SKM-1 (cell line): ENCODE measurements at regions not wholly inside any gene's neighbourhood (a gene's known extent, or its start where the extent isn't known, plus 50 kb on each side); places are given as distances from the start of the nearest gene placed in this dataset.
"Not testable (repeated sequence)": the region's sequence is repeated elsewhere in the genome, so short reads cannot be mapped to it uniquely, and the experiment has no call there.

ENCODE experiments used
- DNase-seq: peaks from one replicate; lab custom pipeline; 2025; ENCODE audit not compliant: unreplicated experiment; lab: John Stamatoyannopoulos, UW

DNA sequence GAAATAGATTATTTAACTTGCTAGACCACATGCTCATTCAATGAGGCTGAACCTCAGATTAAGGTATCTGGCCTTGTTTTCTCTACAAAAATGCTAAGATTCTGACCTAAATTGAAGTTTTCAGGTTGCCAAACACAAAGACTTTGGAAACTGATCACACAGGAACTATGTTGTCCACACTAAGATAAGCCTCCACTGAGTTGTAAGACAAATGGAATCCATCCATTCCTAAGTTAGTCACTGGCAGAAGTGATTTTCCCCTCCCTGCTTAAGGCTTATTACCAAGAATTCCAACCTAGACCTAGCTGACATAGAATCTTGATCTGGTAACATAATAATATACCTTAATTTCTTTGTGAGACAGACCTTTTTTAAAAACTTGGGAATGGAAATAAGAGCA is 608.1 kb downstream of the TENT5A start:
- DNase-seq, result no peak

DNA sequence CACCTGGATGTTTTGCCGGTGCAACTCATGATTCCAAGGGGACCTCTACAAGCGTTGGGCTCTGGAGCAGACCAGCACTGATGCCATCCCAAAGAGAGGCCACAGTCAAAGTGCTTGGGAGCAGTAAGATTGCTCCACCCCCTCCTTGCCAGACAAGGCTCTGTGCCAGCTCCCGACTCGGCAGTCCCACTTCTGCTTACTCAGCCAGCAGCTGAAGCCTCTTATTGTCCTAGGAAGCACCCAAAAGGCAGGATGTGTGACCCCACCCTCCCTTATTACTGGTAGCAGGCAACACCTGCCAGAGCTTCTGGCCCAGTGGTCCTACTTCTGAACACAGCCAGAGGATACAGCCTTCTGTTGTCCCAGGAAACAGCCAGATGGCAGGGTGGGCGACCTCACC is 614.2 kb downstream of the TENT5A start:
- DNase-seq, result no peak

DNA sequence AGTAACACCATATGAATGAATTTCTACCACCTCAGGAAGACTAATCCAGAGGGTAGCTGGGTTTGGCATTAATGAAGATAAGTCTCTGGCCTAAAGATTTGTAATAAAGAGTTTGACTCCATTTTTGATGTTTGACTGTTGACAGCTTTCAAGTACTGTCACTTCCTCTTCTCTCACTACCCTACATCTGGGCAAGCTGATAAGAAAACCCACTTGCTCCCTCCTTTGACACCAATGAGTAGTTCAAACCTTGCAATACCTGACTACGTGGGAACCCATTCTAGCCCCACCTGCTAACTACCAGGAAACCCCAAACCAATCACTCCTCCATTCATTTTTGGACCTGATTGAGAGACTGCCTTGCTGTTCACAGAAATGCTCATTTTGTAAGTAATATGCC is 621.5 kb downstream of the TENT5A start:
- DNase-seq, result no peak

DNA sequence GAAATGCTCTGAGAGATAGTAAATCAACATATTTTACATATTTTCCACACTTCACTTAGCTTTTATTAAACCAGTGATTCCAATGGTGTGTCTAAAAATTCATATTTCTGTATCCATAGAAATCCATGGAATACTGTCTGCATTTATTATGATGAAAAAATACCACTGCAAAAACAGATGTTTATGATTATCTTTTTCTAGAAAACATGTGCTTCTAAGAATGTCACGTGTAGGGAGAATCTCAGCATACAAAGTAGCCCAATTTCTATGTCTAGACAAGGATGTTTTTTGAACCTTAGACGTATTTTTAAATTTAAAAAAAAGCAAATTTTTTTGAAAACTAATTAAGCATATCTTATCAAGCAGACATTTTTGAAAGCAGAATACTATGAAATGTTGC is 622.4 kb downstream of the TENT5A start:
- no peak for DNase-seq

DNA sequence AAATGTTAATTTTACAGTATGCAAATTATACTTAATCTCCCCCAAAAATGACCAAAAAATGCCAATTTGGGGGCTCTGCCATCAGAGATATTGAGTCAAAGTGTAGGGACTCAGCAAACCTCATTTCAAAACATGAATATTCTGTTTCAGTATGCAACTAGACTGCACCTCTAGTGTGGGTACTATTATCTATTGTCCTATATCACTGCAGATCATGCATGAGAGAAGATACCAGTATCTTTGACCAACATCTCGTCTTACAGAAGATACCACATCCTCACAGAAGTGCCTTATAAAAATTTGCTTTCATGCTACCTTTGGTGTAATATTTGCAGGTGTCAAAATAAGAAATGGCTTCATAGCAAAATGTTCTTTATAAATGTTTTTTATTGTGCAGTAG is 623.8 kb downstream of the TENT5A start:
- no peak for DNase-seq

DNA sequence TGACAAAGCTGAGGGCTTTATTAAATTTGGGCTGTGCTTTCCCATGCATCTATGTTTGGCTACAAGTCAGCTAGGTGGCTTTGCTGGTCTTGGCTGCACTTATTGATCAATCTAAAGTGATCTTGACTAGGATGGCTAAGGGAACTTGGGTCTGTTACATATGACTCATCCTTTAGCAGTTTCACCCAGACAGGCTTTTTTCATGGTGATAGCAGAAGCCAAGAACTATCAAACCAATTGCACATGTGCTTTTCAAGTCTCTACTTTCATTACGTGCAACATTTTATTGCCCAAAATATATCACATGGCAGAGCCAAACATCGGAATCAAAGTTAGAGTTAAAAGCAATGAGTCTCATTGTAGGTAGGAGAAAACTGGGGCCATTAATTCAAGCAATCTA is 626.3 kb downstream of the TENT5A start:
- DNase-seq, result no peak

DNA sequence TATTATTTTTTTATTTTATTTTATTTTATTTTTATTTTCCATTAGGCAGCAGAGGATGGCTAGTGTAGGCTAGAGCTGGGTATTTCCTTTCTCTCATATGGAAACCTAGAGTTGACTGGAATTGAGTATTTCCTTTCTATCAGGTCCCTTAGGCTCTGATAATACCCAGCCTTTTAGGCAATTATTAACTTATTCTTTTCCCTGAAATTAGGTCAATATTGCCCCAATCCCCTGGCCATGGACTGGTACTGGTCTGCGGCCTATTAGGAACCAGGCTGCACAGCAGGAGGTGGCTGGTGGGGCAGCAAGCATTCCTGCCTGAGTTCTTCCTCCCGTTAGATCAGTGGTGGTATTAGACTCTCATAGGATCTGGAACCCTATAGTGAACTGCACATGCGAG is 632.2 kb downstream of the TENT5A start:
- no peak for DNase-seq

DNA sequence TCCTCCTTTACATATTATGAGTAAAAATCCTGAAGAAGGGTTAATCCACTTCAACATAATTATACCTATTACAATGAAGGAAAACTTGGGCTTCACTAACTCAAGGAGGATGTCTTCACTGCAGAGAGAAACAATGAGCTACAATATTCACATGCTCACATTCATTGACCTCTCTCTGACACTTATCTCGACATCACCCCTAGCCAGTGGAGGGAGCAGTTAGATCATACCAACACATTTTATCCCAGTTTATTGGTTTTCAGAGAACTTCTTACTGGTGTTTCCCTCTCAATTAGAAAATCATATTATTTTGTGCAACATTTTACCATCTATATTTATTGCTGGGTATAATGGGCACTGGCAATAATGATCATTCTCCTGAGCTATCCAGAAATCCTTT is 646.5 kb downstream of the TENT5A start:
- DNase-seq, result no peak

DNA sequence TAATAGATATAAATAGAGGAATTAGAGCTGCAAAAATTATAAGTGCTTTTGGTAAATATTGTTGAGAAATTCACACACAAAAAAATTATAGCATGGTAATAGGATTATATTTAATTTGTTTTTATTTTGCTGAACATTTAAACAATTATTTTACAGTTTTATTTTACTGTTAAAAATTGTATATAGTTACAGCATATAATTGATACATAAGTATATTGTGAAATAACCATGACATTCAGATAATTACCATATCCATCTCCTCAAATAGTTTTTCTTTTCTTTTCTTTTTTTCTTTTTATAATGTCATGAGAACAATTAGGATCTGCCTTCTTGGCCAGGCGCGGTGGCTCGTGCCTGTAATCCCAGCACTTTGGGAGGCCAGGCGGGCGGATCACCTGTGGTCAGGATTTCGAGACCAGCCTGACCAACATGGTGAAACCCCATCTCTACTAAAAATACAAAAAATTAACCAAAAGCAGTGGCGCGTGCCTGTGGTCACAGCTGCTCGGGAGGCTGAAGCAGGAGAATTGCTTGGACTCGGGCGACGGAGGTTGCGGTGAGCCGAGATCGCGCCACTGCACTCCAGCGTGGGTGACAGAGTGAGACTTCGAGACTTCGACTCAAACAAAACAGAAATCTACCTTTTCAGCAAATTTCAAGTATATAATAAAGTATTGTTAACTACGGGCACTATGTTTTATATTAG is 654.2 kb downstream of the TENT5A start:
- no peak for DNase-seq

DNA sequence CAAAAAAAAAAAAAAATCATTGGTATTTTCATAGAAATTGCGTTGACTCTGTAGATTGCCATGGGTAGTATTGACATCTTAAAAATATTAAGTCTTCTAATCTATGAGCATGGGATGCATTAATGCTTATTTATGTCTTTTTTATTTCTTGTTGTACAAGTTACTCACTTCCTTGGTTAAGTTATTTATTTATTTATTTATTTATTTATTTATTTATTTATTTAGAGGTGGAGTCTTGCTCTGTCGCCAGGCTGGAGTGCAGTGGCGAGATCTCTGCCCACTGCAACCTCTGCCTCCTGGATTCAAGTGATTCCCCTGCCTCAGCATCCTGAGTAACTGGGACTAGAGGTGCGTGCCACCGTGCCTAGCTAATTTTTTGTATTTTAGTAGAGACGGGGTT is 656.0 kb downstream of the TENT5A start:
- DNase-seq, result not testable (repeated sequence)

DNA sequence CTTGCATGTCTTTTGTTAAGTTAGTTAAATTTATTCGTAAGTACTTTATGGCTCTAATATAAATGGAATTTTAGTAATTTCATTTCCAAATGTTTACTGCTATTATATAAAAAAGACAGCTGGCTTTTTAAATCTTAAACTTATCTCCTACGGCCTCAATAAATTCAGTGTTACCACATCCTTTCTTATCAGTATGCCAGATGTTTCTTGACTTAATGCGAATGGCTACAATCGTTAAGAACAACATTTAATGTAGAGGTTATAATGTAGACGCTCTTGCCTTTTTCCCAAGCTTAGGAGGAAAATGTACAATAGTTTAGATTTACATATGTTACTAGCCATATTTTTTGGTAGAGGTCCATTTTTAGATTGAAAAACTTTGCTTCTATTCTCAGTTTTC is 659.4 kb downstream of the TENT5A start:
- no peak for DNase-seq

DNA sequence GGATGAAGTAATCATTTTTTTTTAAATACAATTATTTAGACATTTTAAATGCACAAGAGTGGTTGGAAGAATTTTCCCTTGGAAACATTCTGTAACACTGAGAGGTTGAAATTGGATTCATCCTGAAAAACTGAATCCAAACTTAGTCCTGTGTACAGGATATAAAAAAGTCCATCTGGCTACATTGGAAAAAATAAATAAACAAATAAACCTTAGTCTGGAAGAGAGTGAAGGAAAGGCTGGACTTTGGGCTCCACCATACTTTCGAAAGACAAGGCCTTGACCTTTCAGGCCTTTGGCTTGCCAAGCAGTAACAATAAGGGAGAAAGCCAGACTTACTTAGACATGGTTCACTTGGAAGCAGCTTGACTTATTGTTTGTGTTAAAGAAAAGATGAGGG is 664.3 kb downstream of the TENT5A start:
- DNase-seq, result no peak

DNA sequence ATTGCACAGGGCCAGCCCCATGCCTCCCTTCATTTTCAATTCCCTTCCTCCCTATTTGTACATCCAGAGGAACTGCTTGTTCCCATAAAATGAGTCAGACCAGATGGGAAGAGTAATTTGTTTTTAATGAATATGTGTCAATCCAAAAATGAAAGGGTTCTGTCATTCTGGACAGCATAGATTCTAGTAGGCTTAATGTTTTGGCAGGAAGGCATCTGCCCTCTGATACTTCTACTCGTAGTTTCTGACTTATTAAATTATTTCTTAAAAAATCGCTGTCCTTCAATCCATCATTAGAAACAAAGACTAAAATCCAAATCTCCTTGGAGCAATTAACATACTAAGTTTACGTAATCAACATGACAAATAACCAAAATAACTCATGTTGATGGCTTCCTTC is 665.5 kb downstream of the TENT5A start:
- DNase-seq, result no peak

DNA sequence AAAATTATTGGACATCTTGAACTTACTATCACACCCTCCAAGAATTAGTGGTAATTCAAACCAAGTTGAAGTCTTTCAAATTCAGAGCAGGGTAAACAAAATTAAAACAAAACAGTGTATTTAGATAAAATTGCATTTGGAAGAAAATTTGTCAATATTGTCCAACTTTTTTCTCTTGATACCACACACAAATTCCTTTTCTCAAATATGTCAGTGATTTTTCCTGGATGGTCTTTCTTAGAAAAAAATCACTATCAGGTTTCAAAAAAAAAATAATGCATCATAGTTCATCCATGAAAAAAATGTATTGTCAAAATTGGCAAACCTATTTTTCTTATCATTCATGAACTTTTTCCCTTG is 667.1 kb downstream of the TENT5A start:
- DNase-seq, result no peak

DNA sequence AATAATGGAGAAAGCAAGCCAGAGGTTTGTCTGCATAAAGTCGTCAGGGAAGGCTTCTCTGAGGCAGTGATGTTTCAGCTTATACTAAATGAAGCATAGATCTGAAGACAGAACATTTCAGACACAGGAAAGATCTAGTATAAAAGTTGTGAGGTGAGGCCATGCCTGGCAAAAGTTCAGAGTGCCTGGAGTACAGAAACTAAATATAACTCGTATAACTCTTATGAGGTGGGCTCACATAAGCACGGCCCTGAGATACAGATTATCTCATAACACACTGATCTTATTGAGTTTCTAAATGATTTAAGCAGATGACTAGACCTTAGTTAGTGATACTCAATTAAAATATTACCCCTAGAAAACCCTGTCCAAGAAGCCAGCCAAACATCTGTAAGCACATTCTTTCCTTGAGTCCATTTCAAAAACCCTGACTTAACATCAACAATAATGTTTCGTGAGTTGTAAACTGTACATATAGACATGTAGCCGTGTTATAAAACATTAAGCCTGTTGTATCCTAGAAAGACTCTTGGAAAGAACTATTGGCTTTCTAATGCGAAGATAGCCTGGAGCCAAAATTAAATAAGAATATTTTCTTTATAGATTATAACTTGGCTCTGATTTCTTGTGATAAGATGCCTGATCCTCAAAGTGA is 667.6 kb downstream of the TENT5A start:
- no peak for DNase-seq

DNA sequence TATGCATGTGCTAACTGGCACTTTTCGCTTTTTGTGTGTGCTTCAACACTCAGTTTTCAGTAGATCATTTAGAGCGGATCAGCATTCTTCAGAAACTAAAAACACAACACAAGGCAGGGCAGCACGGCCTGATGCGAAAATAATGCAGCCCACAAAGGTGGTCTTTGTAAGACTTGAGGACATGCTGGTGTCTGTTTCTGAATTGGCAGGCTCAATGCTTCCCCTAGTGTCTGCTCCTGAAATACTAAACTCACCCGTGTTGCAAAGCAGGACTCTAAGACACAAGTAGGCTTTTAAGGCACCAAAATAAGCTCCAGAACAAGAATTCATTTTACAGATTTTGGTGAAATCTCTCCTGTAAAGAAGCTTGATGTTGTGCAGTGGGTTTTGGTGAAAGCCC is 676.5 kb downstream of the TENT5A start:
- DNase-seq, result no peak

DNA sequence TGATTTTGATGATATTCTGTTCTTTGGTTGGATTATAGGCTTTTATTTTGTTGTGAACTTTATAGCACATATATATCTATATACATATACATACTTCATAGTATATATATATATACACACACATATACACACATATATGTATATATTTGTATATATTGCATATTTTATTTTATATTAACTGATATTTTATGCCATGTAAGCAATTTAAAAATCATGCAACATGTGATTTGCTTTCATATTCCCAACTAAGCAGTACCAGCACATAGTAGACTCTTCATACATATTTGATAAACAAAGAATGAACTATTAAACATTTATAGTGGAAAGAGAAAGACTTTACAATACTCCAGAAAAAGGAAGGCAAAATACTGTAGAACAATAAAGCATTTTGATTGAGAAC is 679.2 kb downstream of the TENT5A start:
- no peak for DNase-seq

DNA sequence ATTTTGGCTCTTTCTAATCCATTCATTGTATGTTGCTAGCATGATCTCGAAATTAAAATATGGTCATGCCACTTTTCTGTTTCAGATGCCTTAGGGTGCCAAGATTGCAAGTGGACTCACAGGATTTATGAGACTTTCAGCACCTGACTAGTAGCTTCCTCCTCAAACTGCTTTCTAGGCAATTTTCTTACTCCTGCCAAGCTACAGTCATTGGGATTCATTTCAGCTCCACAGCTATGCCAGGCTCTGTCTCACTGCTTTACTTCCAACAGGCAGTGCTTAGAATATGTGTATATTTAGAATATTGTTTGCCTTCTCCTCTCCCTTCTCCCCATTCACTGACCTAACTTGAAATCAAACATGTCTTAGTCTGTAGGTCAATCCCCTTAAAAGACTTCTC is 681.4 kb downstream of the TENT5A start:
- DNase-seq, result no peak

DNA sequence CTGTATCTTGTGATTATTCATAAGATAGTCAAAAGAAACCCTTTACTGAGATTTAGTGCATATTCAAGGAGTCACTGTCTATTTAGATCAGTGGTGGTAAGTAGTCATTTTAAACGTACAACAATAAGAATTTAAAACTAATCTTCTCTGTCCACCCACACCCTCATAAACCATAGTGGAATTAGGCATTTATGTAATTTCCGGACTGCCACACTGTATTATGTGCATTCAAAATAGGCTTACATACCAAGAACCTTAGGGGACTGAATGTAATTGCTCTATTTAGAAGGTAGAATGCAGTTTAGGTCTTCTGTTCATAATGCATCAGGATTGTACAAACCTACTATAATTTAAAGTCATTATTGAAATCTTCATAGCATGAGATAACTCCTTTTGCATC is 685.4 kb downstream of the TENT5A start:
- no peak for DNase-seq

DNA sequence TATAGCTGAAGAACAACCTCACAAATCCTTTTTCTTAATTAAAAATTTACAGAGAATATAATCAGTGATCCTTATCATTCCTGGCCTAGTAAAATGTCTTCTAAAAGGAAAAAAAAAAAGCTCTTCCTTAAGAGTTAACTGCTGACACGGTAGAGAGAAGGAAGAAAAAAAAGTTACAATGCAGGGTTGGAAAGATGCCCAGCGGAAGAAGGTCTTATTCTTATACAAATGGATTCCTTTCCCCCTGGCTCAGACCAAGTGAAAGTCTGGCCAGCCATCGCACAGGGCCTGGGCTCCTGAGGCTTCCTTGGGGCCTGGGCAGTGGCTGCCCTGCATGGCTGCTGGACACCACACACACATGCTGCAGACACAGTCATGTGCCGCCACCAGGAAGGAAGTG is 688.6 kb downstream of the TENT5A start:
- DNase-seq, result no peak

DNA sequence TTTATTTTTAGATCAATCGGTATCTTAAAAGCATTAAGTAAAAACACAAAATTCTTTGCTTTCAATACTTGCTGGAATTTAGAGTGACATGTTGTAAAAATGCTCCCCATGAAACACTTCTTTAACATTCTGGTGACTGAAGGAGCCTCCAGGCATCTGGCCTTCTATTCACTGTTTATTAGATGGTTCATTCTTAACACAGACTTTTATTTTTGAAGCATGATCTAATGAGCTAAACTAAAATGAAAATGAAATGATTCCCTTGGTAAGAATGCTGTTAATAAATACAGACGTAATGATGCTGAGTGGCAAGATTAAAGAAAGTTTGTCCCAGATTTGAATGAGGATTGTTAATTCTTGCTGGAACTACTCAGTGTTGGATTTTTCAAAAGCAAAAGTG is 698.4 kb downstream of the TENT5A start:
- DNase-seq, result no peak

DNA sequence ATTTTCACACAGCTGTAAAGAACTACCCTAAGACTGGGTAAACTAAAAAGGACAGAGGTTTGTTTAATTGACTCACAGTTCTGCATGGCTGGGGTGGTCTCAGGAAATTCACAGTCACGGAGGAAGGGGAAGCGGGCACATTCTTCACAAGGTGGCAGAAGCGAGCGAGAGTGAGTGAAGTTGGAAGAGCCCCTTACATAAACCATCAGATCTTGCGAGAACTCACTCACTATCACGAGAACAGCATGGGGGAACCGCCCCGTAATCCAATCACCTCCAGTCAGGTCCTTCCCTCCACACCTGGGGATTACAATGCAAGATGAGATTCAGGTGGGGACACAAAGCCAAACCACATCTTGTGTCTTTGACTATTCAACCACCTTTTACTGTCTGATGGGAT is 700.5 kb downstream of the TENT5A start:
- no peak for DNase-seq

DNA sequence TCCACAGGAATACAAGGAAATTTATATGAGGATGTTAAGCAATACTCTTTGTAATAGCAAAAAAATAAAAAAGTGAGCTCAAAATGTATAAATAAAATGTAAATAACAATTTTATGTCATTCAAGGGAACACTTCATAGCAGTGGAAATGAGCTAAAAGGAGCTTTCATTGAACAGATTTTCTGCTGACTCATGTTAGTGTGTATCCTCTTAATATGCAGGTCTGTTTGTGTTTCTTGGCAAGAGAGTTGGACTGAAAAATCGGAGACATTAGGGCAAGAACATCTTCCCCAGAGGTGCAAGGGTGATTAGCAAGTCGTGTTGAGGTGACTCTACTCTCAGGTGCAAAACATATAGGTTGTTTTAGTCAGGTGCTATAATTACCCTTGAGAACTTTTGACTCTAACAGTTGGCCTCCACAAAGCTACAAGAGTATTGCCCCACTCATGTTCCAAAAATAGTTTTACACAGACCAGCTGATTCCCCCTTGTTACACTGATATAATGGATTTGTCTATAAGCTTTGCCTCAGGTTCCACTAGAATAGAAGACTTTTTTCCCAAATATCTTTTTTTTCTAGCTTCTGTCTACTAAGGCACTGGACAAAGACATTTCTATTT is 702.9 kb downstream of the TENT5A start:
- DNase-seq, result no peak
